ENCODE measurements at regions not wholly inside any gene's neighbourhood (a gene's known extent, or its start where the extent isn't known, plus 50 kb on each side); places are given as distances from the start of the nearest gene placed in this dataset.

DNA sequence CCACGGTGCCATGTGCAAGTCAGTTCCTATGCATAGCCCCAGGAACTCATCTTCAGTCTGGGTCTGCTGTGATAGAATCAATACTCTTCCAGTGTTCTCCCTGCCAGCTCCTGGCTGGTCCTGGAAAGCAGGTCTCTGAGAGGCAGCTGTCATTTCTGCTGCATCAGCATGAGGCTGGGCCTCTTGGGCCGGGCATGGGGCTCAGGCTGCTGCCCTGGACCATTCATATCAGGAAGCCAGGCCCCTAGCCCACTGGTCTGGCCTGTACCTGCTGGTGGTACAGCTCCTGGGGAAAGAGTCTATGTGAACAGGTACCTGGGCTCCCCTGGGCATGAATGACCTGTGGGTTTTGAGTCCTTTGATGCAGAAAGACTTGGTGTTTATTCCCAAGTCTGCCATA, 173.6 kb upstream of the CSF3R start:
- ChIA-PET CTCF (no interaction called here), POLR2A (no interaction called here)
- TF ChIP-seq, protein P1, sequence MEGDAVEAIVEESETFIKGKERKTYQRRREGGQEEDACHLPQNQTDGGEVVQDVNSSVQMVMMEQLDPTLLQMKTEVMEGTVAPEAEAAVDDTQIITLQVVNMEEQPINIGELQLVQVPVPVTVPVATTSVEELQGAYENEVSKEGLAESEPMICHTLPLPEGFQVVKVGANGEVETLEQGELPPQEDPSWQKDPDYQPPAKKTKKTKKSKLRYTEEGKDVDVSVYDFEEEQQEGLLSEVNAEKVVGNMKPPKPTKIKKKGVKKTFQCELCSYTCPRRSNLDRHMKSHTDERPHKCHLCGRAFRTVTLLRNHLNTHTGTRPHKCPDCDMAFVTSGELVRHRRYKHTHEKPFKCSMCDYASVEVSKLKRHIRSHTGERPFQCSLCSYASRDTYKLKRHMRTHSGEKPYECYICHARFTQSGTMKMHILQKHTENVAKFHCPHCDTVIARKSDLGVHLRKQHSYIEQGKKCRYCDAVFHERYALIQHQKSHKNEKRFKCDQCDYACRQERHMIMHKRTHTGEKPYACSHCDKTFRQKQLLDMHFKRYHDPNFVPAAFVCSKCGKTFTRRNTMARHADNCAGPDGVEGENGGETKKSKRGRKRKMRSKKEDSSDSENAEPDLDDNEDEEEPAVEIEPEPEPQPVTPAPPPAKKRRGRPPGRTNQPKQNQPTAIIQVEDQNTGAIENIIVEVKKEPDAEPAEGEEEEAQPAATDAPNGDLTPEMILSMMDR (IDR thresholded peaks at IDR 0.05; ENCODE audit: insufficient read depth, low read depth, low read length) = no peak
- no peak for DNase-seq (ENCODE audit: low read depth)
- H3K4me3 ChIP-seq (ENCODE audit: low read depth, low read length) = no peak overlapping the region
- H3K36me3 ChIP-seq (ENCODE audit: control insufficient read depth, insufficient read depth, low read length) = no peaks in the 10 kb centered on the region
- no peaks in the 10 kb centered on the region for H3K27me3 ChIP-seq (ENCODE audit: control insufficient read depth, insufficient read depth, low read length)

DNA sequence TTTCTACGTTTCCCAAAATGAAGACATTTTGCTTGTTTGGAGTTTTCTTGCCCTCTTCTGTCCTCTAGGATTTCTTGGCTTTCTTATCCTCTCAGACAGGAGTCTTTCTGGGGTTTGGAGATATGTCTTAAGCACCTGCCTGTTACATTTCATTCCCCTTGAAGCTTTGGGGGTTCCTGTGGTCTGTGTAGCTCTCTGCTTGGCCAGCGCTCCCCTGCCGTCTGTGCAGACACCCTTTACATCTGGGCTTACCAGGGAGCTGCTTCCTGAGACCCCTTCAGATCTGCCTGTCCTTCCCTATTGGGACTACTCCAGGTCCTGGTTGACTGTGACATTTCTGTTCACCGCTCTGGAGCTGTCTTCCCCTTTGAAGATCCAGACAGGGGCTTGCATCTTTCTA, 171.9 kb upstream of the CSF3R start:
- H3K27me3 ChIP-seq (ENCODE audit: control insufficient read depth, insufficient read depth, low read length) = no peaks in the 10 kb centered on the region
- ChIA-PET CTCF (no interaction called here), POLR2A (interaction anchor here (0.6 kb wide), 1 partner anchor 1874 kb away, joined by 3 read pairs; no protein-coding TSS in a partner anchor)
- TF ChIP-seq, protein P1 (IDR thresholded peaks at IDR 0.05; ENCODE audit: insufficient read depth, low read depth, low read length) = no peak
- DNase-seq (ENCODE audit: low read depth) = no peak
- H3K36me3 ChIP-seq (ENCODE audit: control insufficient read depth, insufficient read depth, low read length) = no peaks in the 10 kb centered on the region
- H3K4me3 ChIP-seq (ENCODE audit: low read depth, low read length) = no peak overlapping the region

DNA sequence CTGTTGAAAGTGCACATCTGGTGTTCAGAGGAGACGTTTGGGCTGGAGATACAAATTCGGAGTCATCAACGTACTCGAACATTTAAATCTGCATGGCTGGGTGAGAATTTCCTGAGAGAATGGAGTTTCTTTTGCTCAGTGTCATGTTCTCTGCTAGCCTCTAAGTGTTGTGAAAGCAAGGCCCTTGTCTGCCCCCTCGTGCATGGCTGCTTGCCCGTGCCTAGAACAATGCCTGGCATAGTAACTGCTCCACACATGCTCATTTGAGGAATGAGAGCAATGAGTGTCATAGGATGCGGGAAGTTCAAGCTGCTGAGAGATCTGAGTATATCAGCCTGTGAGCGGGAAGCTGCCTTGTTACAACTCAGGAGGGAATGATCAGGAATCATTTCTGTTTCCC, 171.1 kb upstream of the CSF3R start:
- CTCF ChIA-PET = no interaction called here
- TF ChIP-seq, protein P1 (IDR thresholded peaks at IDR 0.05; ENCODE audit: insufficient read depth, low read depth, low read length) = no peak
- DNase-seq (ENCODE audit: low read depth) = no peak

DNA sequence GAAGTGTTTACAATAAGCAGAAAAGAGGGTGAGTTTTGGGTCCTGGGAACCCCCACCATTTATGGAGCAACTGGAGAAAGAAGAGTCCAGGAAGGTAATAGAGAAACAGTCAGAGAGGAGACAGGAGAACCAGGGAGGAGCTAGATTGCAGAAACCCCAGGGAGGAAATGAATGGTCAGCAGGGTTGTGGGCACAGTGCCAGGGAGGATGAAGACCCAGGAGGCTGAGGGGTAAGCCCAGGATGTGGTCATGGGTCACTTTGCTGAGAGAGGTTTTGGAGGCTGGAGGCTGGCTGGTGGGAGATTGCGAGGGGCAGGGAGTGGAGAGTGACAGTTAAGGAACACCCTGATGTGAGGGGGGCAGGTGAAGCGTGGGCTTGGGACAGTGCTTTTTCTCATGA, 169.9 kb upstream of the CSF3R start:
- H3K27me3 ChIP-seq (ENCODE audit: control insufficient read depth, insufficient read depth, low read length) = no peaks in the 10 kb centered on the region
- TF ChIP-seq, protein P1 (IDR thresholded peaks at IDR 0.05; ENCODE audit: insufficient read depth, low read depth, low read length) = no peak
- no peak for DNase-seq (ENCODE audit: low read depth)
- ChIA-PET CTCF (no interaction called here), POLR2A (no interaction called here)
- H3K36me3 ChIP-seq (ENCODE audit: control insufficient read depth, insufficient read depth, low read length) = no peaks in the 10 kb centered on the region
- no peak overlapping the region for H3K4me3 ChIP-seq (ENCODE audit: low read depth, low read length)

More for the DNA sequence above, 171.1 kb upstream of the CSF3R start:
- H3K27me3 ChIP-seq (ENCODE audit: control insufficient read depth, insufficient read depth, low read length) = no peaks in the 10 kb centered on the region
- POLR2A ChIA-PET = no interaction called here
- no peak overlapping the region for H3K4me3 ChIP-seq (ENCODE audit: low read depth, low read length)
- no peaks in the 10 kb centered on the region for H3K36me3 ChIP-seq (ENCODE audit: control insufficient read depth, insufficient read depth, low read length)

DNA sequence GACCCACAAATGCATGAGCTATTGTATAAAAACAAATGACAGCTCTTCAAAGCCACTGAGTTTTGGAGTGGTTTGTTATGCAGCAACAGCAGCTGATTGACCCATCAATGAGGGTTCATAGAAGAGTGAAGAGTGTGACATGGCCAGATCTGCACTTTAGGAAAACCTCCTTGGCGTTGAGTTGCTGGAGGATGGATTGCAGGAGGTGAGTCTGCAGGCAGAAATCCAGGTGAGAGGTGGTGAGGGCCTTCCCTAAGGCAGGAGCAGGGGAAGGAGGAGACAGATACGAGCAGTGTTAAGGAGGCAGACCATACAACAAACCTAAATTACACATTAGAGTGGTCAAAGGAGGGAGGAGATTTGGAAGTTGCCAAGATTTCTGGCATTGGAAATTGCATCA, 169.3 kb upstream of the CSF3R start:
- TF ChIP-seq, protein P1 (IDR thresholded peaks at IDR 0.05; ENCODE audit: insufficient read depth, low read depth, low read length) = no peak
- Histone ChIP-seq H3K27me3 (ENCODE audit: control insufficient read depth, insufficient read depth, low read length) (no peaks in the 10 kb centered on the region), H3K36me3 (ENCODE audit: control insufficient read depth, insufficient read depth, low read length) (no peaks in the 10 kb centered on the region), H3K4me3 (ENCODE audit: low read depth, low read length) (no peak overlapping the region)
- POLR2A ChIA-PET = no interaction called here
- CTCF ChIA-PET = interaction anchor here (1.2 kb wide), 2 partner anchors 11 to 31 kb away, joined by 3 to 6 read pairs; no protein-coding TSS in a partner anchor
- DNase-seq (ENCODE audit: low read depth) = no peak
